Esophagus squamous epithelium (tissue), 5 donors: ENCODE measurements at regions not wholly inside any gene's neighbourhood (a gene's known extent, or its start where the extent isn't known, plus 50 kb on each side); places are given as distances from the start of the nearest gene placed in this dataset.

Experiments
- DNase-seq: peaks from one replicate; lab custom pipeline; 2025; lab: John Stamatoyannopoulos, UW
- H3K27ac ChIP-seq, 4 donors: fragments of 200-600 bp; sonication (generic); one replicate each; pipeline ENCODE4 v1.5.1; 2016 to 2019; ENCODE audit warnings: mild to moderate bottlenecking in 1 of 4
- H3K27me3 ChIP-seq, 4 donors: fragments of 200-600 bp; sonication (generic); 1 replicate in 3 of 4; 2 replicates in 1 of 4; pipeline versions ENCODE4 v1.5.1 to v1.6.0; 2017 to 2021; ENCODE audit warnings: antibody characterized with exemption in 1 of 4
- H3K36me3 ChIP-seq, 3 donors: fragments of 200-600 bp; sonication (generic); one replicate each; pipeline ENCODE4 v1.5.1; 2016 to 2019
- H3K4me1 ChIP-seq, 3 donors: fragments of 200-600 bp; sonication (generic); one replicate each; pipeline ENCODE4 v1.5.1; 2017 to 2019
- H3K4me3 ChIP-seq, 4 donors: fragments of 200-600 bp; sonication (generic); 1 replicate in 3 of 4; 2 replicates in 1 of 4; pipeline ENCODE4 v1.5.1; 2016 to 2019; ENCODE audit warnings: mild to moderate bottlenecking in 2 of 4, moderate library complexity in 1 of 4
- H3K9me3 ChIP-seq, 3 donors: fragments of 200-600 bp; sonication (generic); one replicate each; pipeline ENCODE4 v1.5.1; 2016 to 2019
- CTCF ChIP-seq, 6 experiments: fragments of 450-650 bp in 4 of 6; fragments of 200-600 bp in 2 of 6; sonication (generic) in 2 of 6; IDR thresholded peaks; one replicate each; pipeline ENCODE4 v1.5.1; 2016 to 2019; ENCODE audit warnings: antibody characterized with exemption in 6 of 6, mild to moderate bottlenecking in 4 of 6, moderate library complexity in 4 of 6
- POLR2A ChIP-seq, 4 donors: fragments of 450-650 bp; IDR thresholded peaks; one replicate each; pipeline ENCODE4 v1.6.1; 2017; ENCODE audit warnings: antibody characterized with exemption in 4 of 4, mild to moderate bottlenecking in 4 of 4, moderate library complexity in 3 of 4
- WGBS, 2 donors: methylation state at CpG; one replicate each; pipeline ENCODE4 v1.1.5; 2018; 5-methylcytosine and 5-hydroxymethylcytosine counted together
- intact Hi-C: fragments of 100-400 bp; cut with DNase I; formaldehyde crosslinking; loops from one replicate; pipeline ENCODE4 v1.15.0; 2022
- donor health status: DM: yes; HTN: yes; CAD: no.

- Histone ChIP-seq H3K9me3 (no peaks in the 10 kb centered on the region), H3K4me1 (no peaks in the 10 kb centered on the region), H3K4me3 (no peak overlapping the region), H3K27ac (no peak overlapping the region), H3K36me3 (no peaks in the 10 kb centered on the region), H3K27me3 (no peaks in the 10 kb centered on the region)
- WGBS, 2 donors: 50 to 71% methylated on average over 4 of the region's 4 CpGs
- no peak for TF ChIP-seq CTCF (IDR thresholded peaks at IDR 0.05)
- TF ChIP-seq POLR2A (IDR thresholded peaks at IDR 0.05): no peak
- no peak for DNase-seq
- intact Hi-C loops: no loop called here
These were observed 685.6 kb upstream of the NXPH2 start for GRCh38 chr2:139465789-139466188.

GRCh38 chr2:139457873-139458272 lies 677.7 kb upstream of the NXPH2 start:
- Histone ChIP-seq H3K27ac (no peak overlapping the region), H3K36me3 (no peaks in the 10 kb centered on the region), H3K9me3 (peaks cover 0 to 6% (median 0%) of the 10 kb centered on the region in 3 donors), H3K4me3 (no peak overlapping the region), H3K4me1 (no peaks in the 10 kb centered on the region), H3K27me3 (no peaks in the 10 kb centered on the region)
- intact Hi-C loops: no loop called here
- 46 to 63% methylated on average over 5 of the region's 5 CpGs for WGBS, 2 donors
- TF ChIP-seq POLR2A (IDR thresholded peaks at IDR 0.05) (no peak), CTCF (IDR thresholded peaks at IDR 0.05) (no peak)
- DNase-seq: no peak

GRCh38 chr2:139454251-139454650 lies 674.1 kb upstream of the NXPH2 start:
- Histone ChIP-seq H3K27ac (no peak overlapping the region), H3K9me3 (peaks cover 0 to 6% (median 0%) of the 10 kb centered on the region in 3 donors), H3K4me1 (no peaks in the 10 kb centered on the region), H3K4me3 (no peak overlapping the region), H3K27me3 (no peaks in the 10 kb centered on the region), H3K36me3 (no peaks in the 10 kb centered on the region)
- no peak for TF ChIP-seq CTCF (IDR thresholded peaks at IDR 0.05)
- no peak for TF ChIP-seq POLR2A (IDR thresholded peaks at IDR 0.05)
- DNase-seq: no peak
- intact Hi-C loops: no loop called here
- 100% methylated on average over 1 of the region's 1 CpG; no CpG with 5 or more reads in 1 of the 2 donors for WGBS, 2 donors

DNA sequence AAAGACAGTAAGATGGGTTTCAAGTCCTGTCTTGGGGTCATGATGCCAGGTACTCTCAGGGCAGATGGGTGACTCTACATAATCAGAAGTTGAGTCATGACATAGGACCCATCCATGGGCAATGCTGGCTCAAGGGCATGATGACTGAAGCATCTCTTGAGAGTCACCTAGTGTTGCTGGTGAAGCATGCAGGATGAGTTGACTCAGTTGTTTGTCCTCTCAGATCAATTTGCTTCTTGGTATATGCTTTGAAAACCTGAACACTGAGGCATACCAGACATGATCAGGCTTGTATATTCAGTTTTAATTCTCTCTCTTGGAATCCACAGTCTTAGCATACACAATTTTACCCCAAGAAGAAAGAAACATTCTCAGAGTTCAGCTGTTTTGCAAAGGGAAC lies 658.9 kb upstream of the NXPH2 start:
- Histone ChIP-seq H3K27ac (no peak overlapping the region), H3K4me3 (no peak overlapping the region), H3K36me3 (no peaks in the 10 kb centered on the region), H3K4me1 (no peaks in the 10 kb centered on the region), H3K9me3 (no peaks in the 10 kb centered on the region), H3K27me3 (no peaks in the 10 kb centered on the region)
- DNase-seq: no peak
- TF ChIP-seq POLR2A (IDR thresholded peaks at IDR 0.05) (no peak), CTCF (IDR thresholded peaks at IDR 0.05) (no peak)
- intact Hi-C loops: no loop called here

DNA sequence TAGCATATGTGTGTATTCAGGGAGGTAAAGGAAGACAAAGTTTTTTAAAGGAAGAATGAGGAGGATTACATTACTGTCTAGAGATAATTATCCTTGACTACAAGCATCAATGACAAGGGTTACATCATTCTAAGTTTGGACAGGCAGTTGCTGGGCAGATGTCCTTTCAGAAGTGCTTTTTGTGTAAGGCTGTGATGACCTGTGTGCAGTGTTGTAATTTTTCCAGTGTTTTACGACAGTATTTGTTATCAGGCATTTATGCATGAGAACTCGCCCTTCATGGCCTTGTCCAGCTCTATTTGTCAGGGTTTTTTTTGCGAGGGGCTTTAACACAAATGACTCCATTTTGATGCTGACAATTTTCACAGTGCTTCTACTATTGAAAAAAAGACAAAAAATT lies 658.3 kb upstream of the NXPH2 start:
- no peaks in the 10 kb centered on the region for H3K27me3 ChIP-seq
- 57 to 68% methylated on average over 3 of the region's 3 CpGs for WGBS, 2 donors
- intact Hi-C loops: no loop called here
- no peak overlapping the region for H3K27ac ChIP-seq
- TF ChIP-seq POLR2A (IDR thresholded peaks at IDR 0.05): no peak
- no peak overlapping the region for H3K4me3 ChIP-seq
- H3K9me3 ChIP-seq: no peaks in the 10 kb centered on the region
- no peaks in the 10 kb centered on the region for H3K36me3 ChIP-seq
- H3K4me1 ChIP-seq: no peaks in the 10 kb centered on the region
- no peak for DNase-seq

DNA sequence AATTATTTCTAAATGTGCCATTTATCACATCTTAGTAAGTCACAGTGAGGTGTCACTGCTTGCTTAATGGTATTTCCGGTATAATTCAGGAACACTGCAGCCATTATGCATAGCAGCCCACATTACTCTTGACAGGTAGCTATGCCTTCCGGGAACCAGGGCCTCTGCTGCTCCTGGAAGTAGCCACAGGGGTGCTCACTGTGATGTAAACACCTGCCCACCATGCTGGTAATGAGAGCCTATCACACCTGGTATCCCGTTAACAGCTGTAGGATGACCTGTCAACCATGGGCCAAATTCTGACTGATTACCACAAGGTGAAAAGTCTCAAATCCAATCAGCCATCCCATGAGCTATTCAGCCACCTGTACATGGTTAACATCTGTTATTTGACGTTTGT lies 647.0 kb upstream of the NXPH2 start:
- H3K27me3 ChIP-seq: no peaks in the 10 kb centered on the region
- H3K36me3 ChIP-seq: no peaks in the 10 kb centered on the region
- no peaks in the 10 kb centered on the region for H3K9me3 ChIP-seq
- TF ChIP-seq CTCF (IDR thresholded peaks at IDR 0.05) (no peak), POLR2A (IDR thresholded peaks at IDR 0.05) (no peak)
- no peaks in the 10 kb centered on the region for H3K4me1 ChIP-seq
- WGBS, 2 donors: 63 to 69% methylated on average over 4 of the region's 4 CpGs
- intact Hi-C loops: no loop called here
- no peak overlapping the region for H3K27ac ChIP-seq
- no peak for DNase-seq
- H3K4me3 ChIP-seq: no peak overlapping the region
